GM19328 (cell line): ENCODE measurements at regions not wholly inside any gene's neighbourhood (a gene's known extent, or its start where the extent isn't known, plus 50 kb on each side); places are given as distances from the start of the nearest gene placed in this dataset.

Experiments used
- ATAC-seq: cut with Tn5 transposase; IDR thresholded peaks from one replicate; pipeline ENCODE4 v1.9.1; 2021; ENCODE audit warnings: mild to moderate bottlenecking, moderate library complexity; ENCODE audit not compliant: unreplicated experiment

DNA sequence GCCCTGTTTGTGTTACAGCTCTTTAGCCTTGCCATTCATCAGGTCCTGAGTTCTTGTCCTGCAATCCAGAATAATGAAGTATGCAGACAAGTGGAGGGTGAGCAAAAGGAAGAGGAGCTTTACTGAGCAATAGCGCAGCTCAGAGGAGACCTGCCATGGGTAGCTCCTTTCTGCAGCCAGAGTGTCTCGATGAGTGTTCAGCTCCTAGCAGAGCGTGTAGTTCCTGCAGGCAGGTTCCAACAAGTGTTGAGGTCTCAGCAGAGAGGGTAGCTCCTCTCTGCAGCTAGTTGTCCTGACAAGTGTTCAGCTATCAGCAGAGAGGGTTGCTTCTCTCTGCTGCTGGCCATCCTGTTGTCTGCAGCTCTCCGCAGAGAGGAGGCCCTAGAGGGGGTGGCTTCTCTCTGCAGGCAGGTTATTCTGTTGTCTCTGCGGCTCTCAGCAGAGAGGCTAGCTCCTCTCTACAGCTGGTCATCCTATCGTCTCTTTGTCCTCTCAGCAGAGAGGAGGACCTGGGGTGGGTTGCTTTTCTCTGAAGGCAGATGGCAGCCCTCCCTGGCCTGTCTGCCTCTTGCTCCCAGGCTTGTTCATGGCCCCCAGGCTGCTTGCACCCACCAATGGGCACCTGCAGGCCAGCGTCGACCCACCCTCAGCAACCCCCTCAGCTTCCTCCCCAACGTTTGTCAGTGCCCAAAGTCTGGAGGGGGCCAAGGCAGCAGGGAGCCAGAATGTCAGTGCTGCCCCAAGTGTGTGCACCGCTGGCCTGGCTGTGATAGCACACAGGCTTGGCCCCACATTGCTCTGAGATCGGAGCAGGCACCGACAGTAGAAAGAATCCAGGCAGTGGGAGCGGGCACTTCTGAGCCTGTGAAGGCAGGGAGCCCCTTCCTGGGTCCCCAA is 112.5 kb upstream of the RUNX3 start:
- ATAC-seq: no peak

DNA sequence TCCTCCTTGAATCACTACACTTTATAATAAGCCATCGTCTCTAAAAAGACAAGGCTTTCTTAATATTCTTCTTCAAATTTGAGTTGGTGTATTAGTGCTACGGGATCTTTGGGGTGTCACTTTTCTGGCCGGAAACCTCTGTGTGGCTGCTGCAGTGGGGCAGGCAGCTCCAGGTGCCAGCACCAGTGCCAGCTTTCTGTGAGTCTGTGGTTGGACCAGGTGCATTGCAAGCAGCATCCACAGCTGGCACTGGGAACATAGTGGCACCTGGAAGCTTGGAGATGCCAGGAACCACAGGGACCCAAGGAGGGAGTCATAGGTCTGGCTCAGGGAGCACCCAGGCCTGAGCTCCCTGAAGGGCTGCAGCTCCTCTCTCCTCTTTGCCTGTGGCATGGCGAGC is 111.8 kb upstream of the RUNX3 start:
- no peak for ATAC-seq

DNA sequence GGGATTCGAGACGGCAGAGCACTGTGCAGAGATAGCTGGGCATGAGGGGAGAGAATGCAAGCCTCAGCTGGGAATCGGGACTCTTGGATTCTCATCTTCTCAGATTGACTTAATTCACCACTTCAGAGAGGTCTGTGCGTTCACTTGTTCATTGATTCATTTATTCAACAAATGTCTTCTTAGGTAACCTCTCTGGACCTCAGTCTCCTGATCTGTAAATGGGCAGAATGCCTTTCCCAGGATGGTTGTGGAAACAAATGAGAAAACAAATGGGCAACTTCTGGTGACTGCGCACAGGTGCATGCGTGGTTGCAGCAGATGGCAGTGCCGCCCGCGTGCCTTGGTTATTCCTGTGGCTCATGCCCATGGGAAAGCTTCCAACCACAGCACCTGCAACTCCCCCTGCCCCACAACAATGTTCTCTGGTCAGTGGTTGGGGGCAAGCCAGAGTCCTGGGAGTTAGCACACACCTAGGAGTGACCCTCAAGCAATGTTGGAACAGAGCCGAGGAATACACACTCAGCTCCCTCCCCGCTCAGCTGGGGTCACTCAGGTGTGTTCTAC is 110.1 kb upstream of the RUNX3 start:
- ATAC-seq: no peak

DNA sequence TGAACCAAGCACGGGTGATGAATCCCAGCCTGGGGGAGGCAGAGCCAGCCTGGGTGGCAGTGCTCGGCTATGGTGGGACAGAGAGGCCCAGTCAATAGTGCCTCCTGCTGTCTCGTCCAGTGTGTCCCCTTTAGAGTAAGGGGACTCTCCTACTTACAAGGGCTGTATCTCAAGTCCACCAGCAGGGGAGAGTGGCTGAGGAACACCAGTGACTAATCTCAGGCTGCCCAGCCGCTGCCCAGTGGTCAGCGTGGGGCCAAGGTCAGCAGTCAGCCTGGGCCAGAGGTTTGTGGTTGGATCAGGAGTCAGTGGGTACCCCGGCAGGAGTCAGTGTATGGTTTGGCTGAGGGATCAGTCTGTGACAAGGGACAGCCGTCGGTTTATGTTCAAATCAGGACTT is 109.2 kb upstream of the RUNX3 start:
- ATAC-seq: no peak

DNA sequence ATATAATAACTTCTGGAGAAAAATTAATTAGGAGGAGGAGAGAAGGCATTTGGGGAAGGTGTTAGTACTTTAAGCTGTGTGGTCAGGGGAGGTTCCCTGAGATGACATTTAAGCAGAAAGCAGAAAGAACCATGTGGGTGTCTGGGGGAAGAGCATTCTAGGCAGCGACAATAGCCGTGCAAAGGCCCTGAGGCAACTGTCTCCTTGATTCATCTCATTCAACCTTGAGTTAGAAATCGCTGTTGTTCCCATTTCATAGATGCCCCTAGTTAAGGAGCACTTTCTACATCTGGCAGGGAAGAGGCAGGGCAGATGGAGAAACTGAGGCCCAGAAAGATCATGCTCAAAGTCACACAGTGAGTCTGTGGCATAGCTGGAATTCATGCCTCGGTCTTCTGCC is 108.6 kb upstream of the RUNX3 start:
- ATAC-seq: no peak

DNA sequence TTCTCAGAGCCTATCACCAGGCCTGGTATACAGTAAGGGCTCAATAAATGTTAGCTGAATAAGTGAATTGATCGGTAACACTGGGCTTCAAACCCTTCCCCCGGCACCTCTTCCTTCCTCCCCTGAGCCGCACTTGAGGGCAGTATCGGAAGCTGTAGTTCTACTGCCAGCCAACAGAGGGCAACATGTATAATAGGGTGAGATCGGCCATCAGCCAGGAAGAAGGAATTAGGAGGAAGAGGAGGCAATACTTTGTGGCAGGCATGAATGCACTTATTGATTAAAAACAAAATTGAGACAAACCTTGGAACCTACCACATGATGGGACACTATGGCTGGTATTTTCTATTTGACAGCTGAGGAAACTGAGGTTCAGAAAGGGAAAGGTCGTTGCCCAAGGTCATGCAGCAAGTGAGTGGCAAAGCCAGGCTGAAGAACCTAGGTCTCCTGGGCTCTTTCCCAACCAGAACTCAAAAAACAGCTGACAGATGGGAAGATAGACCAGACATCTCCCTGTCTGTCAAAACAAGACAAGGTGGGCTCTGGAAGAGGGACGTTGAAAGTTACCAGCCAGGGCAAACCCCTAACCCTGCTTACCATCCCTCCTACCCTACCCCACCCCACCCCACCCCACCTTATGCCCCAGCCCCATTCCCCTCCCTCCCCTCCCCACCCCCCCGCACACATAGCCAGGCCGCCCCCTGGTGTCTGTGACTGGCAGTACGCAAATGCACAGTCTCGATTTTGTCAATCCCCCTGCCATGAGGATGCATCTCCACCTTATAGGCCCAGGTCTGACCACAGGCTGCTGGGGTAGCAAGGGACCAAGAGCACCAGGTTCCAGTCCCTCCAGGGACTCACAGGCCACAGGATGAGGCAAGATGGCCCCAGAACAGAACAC is 107.3 kb upstream of the RUNX3 start:
- ATAC-seq: no peak

DNA sequence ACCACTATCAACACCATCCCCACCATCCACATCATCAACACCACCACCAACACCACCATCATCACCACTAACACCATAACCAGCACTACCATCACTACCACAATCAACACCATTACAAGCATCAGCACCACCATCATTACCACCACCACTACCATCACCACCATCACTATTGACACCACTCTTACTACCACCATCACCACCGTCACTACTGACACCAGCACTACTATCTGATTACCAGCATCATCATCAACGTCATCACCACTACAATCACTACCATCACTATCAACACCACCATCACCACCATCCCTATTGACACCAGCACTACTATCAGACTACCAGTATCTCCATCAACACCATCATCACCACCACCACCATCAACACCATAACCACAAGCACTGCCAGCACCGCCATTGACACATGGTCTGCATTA is 106.1 kb upstream of the RUNX3 start:
- no peak for ATAC-seq

DNA sequence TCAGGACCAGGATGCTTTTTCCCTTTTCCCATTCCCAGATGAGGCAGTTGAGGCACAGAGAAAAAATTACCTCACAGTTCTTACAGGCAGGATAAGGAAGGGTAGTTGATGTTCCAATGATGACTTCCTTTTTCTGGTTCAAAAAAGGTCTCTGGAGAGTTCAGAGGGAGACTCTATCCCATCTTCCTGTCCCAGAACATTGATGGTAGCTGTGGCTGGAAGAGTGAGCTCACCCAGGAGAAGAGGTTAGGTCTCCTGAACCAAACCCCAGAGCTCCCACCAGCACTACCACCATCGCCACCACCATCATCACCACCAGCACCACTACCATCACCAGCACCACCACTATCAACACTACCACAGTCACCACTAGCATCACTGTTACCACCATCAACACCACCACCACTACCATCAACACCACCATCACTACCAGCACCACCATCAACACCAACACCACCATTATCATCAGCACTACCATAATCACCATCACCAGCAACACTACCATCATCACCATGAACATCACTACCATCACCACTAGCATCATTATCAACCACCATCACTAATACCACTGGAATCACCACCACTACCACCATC is 105.5 kb upstream of the RUNX3 start:
- no peak for ATAC-seq

DNA sequence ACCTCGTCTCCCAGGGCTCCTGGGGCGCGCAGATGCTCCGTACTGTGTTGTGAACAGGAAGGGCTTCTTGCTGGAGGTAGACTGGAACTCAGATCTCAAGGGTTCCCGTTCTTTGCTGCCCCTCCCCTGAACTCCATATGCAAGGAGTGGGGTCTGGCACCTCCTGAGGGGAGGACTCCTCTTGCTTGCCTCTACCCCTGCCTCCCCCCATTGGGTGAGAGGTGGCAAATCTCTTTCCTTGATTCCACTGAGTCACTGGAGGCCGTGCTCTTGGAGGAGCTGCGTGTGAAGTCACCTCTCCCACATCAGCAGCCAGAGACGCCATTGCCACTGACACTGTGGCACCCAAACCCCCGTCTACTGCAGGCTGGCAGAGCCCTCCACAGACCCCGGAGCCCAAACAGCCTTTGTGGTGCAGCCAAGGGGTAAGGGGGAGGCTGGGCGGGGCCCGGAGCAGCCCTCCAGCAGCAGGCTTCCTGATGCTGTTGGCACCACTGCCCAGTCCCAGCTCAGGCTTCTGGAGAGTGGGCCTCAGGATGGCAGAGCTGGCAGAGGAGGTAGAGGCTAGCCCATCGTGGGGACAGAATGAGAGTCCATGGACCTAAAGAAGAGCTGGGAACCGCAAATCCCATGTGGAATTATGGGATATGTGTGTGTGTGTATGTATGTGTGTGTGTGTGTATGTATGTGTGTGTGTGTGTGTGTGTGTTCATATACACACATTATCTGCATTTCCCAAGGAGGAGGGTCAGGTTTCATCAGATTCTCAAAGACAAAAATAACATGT is 104.9 kb upstream of the RUNX3 start:
- no peak for ATAC-seq

DNA sequence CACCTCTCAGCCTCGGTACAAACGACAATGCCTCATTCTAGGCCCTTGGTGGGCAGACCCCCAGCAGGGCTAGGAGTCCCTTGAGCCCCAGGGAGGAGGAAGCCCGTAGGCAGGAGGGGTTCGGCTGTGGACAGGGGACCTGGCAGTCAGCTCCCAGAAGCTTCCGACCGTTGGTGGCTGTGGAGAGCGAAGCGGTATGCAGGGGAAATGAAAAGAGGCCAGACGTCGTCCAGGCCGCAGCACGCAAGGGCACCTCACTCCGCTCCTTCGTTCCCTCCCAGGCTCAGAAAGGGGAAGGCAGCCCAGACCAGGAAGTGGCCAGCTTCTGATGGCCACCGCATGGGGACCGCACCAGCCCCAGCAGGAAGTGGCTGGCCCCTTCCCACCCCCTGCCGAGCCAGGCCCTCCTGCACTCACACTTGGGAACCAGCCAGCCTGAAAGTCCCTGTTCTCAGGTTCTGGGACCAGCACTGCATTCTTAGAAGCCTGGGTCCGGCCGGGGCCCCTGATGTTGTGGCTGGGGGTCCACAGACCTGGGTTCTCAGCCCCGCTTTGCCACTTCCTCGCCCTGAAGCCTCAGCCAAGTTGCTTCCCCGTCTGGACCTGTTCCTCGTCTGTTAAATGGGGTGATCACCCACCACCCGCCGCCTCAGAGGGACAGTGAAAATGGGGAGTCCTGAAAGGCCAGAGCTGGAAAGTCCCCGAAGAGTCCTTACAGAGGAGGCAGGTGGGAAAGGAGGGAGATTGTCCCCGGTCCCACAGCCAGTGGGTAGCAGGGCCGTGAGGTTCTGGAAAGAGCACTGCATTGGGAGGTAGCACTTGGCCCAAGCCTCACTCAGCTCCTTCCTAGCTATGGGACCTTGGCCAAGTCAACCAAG is 104.0 kb upstream of the RUNX3 start:
- no peak for ATAC-seq

DNA sequence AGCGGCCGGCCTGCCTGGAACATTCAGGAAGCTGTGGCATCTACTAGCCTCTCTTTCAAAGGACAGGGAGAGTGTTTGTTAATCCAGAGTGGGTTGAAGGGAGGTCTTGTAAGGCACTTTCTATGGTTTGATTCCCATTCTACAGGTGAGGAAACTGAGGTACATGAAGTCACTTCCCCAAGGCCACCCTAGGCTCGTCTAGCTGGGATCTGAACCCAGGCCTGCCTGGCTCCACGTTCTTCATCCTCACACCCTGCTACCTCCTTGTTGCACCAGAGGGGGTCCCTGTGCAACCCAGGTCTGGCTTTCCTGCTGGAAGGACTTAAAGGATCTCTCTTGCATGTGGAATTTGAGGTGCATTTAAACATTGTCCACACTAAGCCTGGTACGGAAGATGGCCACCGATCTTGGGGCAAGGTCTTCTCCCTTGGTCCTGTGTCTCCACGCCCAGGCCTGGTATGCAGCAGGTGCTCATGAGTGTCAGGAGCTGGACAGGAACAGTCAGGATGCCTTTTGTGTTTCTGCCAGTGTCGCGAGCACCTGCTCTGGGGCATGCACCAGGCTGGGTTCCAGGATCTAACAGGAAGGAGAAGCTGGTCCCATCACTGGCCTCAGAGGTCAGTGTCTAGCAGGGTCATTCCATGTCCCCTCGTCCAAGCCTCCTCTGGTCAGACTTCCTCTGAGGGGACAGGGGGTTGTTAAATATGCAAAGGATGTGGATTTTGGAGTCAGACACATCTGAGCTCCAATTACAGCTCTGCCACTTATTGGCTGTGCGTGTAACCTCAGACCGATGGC is 103.2 kb upstream of the RUNX3 start:
- no peak for ATAC-seq

DNA sequence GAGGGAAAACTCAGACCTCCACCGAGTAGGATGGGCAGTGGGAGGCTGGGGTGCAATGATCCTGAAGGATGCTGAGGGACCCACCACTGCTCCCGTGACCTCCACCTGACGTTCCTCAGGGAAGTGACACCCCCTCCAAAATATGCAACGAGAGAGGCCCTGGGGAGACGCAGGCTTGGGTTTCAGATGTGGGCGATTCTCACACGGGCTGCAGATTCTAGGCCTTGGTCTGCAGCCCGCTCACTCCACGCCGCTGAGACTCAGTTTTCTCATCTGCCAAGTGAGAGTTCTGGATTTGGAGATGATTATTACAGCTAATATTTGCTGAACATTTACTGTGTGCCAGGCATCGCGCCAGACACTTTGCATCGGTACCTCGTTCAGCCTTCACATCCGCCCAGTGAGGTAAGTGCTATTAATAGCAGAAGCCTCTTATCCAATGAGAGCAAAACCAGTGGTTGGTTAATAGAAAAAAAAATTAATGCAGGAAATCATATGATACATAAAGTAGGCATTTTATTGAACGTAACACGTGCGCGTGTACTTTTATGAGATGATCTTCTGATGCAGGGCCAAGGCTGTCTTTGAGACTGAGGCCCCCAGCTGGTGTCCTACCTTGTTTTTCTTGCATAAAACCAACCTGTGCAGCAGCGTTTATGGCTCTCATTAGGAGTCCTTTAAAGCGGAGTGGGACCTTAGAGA is 102.0 kb upstream of the RUNX3 start:
- ATAC-seq: peak; percentile 31

DNA sequence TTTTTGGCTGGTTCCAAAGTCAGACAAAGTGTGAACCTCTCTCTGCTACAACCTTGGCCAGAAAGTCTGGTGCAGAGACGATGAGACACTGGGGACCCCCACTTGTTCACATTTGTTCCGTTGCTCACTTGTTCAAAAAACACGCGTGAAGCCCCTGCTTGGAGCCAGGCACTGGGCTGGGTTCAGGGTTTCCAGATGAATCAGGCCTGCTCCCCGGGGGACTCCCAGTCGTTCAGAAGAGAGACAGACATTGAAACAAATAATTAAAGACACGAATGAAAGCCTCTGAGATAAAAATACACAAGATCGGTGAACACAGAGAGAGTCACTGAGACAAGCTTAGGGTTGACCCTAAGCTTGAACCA is 101.5 kb upstream of the RUNX3 start:
- peak; percentile 13 for ATAC-seq

DNA sequence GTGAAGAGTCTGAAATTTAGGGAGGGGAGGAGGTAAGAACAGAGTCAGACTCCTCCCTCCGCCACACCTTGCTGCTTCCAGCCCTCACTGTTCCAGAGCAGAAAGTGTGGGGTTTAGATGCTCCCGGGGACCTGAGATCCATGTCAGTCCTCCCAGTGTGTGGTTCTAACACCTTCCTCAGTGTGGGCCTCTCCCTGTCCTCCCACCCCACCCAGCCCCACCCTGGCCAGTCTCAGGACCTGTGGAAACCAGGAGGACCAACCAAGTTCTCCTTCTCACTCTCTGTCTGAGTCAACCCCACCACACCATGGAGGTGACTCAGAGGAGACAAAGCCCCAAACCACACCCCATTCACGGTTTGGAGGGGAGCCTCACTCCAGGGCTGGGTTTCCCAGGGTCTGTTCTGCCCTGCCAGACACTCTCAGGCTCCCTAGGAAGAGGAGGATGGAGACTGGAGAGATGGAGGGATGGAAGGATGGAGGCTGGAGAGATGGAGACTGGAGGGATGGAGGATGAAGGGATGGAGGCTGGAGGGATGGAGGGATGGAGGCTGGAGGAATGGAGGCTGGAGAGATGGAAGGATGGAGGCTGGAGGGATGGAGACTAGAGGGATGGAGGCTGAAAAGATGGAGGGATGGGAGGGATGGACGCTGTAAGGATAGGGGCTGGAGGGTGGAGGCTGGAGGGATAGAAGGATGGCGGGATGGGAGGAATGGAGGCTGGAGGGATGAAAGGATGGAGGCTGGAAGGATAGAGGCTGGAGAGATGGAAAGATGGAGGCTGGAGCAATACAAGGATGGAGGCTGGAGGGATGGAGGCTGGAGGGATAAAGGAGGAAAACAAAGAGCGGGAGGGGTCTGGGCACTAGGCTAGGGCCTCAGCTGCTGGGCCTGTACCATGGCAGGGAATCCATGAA is 100.9 kb upstream of the RUNX3 start:
- peak; percentile 45 for ATAC-seq

DNA sequence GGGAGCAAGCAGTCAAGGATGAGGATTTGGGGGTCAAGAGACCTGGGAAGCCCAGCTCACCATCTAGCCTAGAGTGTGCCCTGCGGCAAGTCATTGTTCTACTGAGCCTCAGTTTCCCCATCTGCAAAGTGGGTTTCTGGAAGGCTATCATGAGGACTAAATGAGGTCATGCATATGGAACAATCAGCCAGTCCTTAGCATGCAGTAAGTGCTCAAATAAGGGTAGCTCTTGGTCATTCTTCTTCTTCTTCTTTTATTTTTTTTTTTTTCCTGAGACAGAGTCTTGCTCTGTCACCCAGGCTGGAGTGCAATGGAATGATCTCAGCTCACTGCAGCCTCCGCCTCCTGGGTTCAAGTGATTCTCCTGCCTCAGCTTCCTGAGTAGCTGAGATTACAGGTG is 99.9 kb upstream of the RUNX3 start:
- ATAC-seq: no peak

DNA sequence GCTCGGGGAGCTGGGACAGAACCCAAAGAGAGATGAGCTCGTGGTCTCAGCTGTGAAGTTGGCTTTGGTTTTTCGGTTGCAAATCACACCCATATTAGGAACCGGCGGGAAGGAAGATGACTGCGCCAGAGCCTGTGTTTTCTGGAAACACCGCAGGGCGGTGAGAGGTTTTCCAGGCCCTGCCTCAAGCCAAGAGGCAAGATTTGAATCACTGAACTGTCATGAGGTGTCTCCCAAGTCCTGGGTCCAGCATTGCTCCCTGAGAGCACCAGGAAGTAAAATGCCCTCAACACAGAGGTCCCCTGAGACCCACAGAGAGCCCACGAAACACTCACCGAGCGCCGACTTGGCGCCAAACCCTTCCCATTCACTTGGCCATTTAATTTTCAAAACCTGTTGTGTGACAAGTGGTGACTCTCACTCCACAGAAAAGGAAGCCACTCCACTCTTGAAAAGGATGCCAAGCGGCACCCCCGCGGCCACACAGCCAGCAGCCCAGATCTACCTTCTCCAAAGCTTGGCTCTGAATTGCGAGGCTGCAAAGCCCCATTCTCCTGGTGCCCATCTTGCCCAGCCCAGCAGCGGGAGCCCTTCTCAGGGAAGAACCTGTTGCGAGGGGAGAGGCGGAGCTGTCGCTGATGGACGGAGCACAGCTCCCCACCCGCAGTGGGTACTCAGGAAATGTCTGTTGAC is 99.0 kb upstream of the RUNX3 start:
- ATAC-seq: no peak

DNA sequence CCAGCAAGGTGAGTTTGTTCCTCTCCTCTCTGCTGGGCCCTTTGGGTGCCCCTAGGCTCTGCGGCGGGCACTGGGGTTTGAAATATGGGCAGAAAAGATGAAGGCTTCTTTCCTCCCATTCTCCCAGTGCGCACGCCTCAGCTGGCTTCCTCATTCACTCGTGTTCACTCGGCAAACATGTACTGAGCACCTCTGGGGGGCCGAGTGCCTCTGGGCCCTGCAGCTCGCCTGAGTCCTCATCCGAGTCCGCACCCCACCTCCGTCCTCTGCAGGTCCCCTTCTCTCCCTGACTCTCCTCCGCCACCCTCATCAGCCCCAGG is 98.5 kb upstream of the RUNX3 start:
- no peak for ATAC-seq
